Endothelial cell of umbilical vein (primary cell): ENCODE measurements at regions not wholly inside any gene's neighbourhood (a gene's known extent, or its start where the extent isn't known, plus 50 kb on each side); places are given as distances from the start of the nearest gene placed in this dataset.

ENCODE experiments used
- BruUV-seq: library from RNA; stranded (reverse); fragments of 400-500 nt; replicated peaks from 2 replicates; lab custom pipeline; 2021; lab: Mats Ljungman, UMichigan
- CTCF ChIA-PET: fragments of 300-600, 350-600 bp; sonication (Branson Sonifier 250); formaldehyde crosslinking; loops from one replicate; lab custom pipeline; 2021; ENCODE audit warnings: antibody characterized with exemption, inconsistent platforms; lab: Charles Lee
- POLR2A ChIA-PET: fragments of 300-600, 350-600 bp; sonication (Branson Sonifier 250); formaldehyde crosslinking; loops from one replicate; lab custom pipeline; 2021; ENCODE audit warnings: antibody characterized with exemption, inconsistent platforms; lab: Charles Lee
- DNase-seq: peaks from one replicate; pipeline ENCODE4 v3.0.0-alpha.2; 2011; ENCODE audit warnings: low read depth, low spot score
- FAIRE-seq: peaks from 2 replicates; lab custom pipeline; 2011; peaks lifted over from hg19 to GRCh38; lab: Jason Lieb, UNC
- H2AFZ ChIP-seq: 2 replicates; pipeline ENCODE4 v1.6.0; 2012; ENCODE audit warnings: low read depth, low read length, control low read depth, inconsistent platforms
- H3K27ac ChIP-seq: 2 replicates; pipeline ENCODE4 v1.5.1; 2011; ENCODE audit warnings: low read depth, mild to moderate bottlenecking, control low read depth, low read length, moderate library complexity; ENCODE audit not compliant: insufficient read depth
- H3K27me3 ChIP-seq, 2 experiments: 2 replicates each; pipeline versions ENCODE4 v1.6.0 to v1.6.1; 2011; ENCODE audit warnings: low read length in 2 of 2, mixed read lengths in 1 of 2; ENCODE audit not compliant: control insufficient read depth in 2 of 2, insufficient read depth in 2 of 2
- H3K36me3 ChIP-seq, 2 experiments: 2 replicates in 1 of 2; 3 replicates in 1 of 2; pipeline ENCODE4 v1.5.1; 2011; ENCODE audit warnings: low read length in 2 of 2, mild to moderate bottlenecking in 1 of 2, moderate library complexity in 1 of 2; ENCODE audit not compliant: control insufficient read depth in 2 of 2, insufficient read depth in 2 of 2; ENCODE audit errors: extremely low read depth in 1 of 2
- H3K4me1 ChIP-seq: 3 replicates; pipeline ENCODE4 v1.5.1; 2011; ENCODE audit warnings: mild to moderate bottlenecking, low read length; ENCODE audit not compliant: control insufficient read depth, insufficient read depth; ENCODE audit errors: extremely low read depth
- H3K4me2 ChIP-seq: 2 replicates; pipeline ENCODE4 v1.6.1; 2011; ENCODE audit warnings: low read length, control low read depth, mixed read lengths; ENCODE audit not compliant: insufficient read depth
- H3K4me3 ChIP-seq, 3 experiments: fragments of 200-600 bp in 1 of 3; sonication (generic), shearing (Covaris generic) in 1 of 3; replicated peaks in 1 of 3; 2 replicates each; pipeline ENCODE4 v1.5.1; 2011 to 2016; ENCODE audit warnings: control low read depth in 3 of 3, low read length in 3 of 3, mild to moderate bottlenecking in 2 of 3, inconsistent platforms in 1 of 3, low read depth in 1 of 3, moderate library complexity in 1 of 3; ENCODE audit not compliant: insufficient read depth in 1 of 3
- H3K79me2 ChIP-seq: 2 replicates; pipeline ENCODE4 v1.6.0; 2012; ENCODE audit warnings: low read length, inconsistent platforms; ENCODE audit not compliant: control insufficient read depth, insufficient read depth
- H3K9ac ChIP-seq: replicated peaks from 2 replicates; pipeline ENCODE3; 2011; ENCODE audit warnings: low read length, control low read depth; ENCODE audit not compliant: insufficient read depth; ENCODE audit errors: extremely low read depth
- H3K9me1 ChIP-seq: replicated peaks from 3 replicates; pipeline ENCODE4 v1.6.0; 2011; ENCODE audit warnings: mild to moderate bottlenecking, low read length; ENCODE audit not compliant: control insufficient read depth, insufficient read depth; ENCODE audit errors: extremely low read depth
- H3K9me3 ChIP-seq: replicated peaks from 2 replicates; pipeline ENCODE4 v1.5.1; 2012; ENCODE audit warnings: low read length, inconsistent platforms; ENCODE audit not compliant: control insufficient read depth, insufficient read depth
- H4K20me1 ChIP-seq: replicated peaks from 2 replicates; pipeline ENCODE3; 2011; ENCODE audit warnings: mild to moderate bottlenecking, low read length; ENCODE audit not compliant: control insufficient read depth, insufficient read depth; ENCODE audit errors: extremely low read depth
- FOS ChIP-seq: IDR thresholded peaks from 2 replicates; pipeline ENCODE4 v1.6.1; 2011; ENCODE audit warnings: mild to moderate bottlenecking, low read length, moderate library complexity, borderline replicate concordance; ENCODE audit not compliant: insufficient read depth
- JUN ChIP-seq: IDR thresholded peaks from 2 replicates; pipeline ENCODE4 v1.6.1; 2011; ENCODE audit warnings: borderline replicate concordance, low read depth; ENCODE audit not compliant: insufficient read length, insufficient read depth
- MAX ChIP-seq: IDR thresholded peaks from 2 replicates; pipeline ENCODE4 v1.6.1; 2011; ENCODE audit not compliant: insufficient read depth, insufficient read length
- MYC ChIP-seq: IDR thresholded peaks from one replicate; pipeline ENCODE4 v1.6.1; 2011; ENCODE audit warnings: mild to moderate bottlenecking, low read depth, low read length
- POLR2A ChIP-seq: IDR thresholded peaks from 2 replicates; pipeline ENCODE4 v1.6.1; 2012; ENCODE audit warnings: low read depth, mild to moderate bottlenecking, control low read depth, low read length
- POLR2AphosphoS5 ChIP-seq: IDR thresholded peaks from 2 replicates; pipeline ENCODE4 v1.6.1; 2012; ENCODE audit warnings: low read depth, mild to moderate bottlenecking, control low read depth, low read length, moderate library complexity; ENCODE audit not compliant: insufficient read depth
- dilution Hi-C: fragments of 300-500 bp; cut with MboI; formaldehyde crosslinking; loops from one replicate; pipeline ENCODE4 v1.15.0; 2019; ENCODE audit warnings: low sequenced_read_pairs; ENCODE audit not compliant: extremely low pct_ligation_motif_present
- intact Hi-C: fragments of 100-400 bp; cut with micrococcal nuclease; formaldehyde crosslinking; loops from one replicate; pipeline ENCODE4 v1.10.0; 2022

- dilution Hi-C loops = no loop called here
- Histone ChIP-seq H3K27me3 (no peaks in the 10 kb centered on the region), H4K20me1 (no peaks in the 10 kb centered on the region), H3K4me2 (no peak overlapping the region), H3K79me2 (no peaks in the 10 kb centered on the region), H3K36me3 (no peaks in the 10 kb centered on the region), H3K9ac (no peak overlapping the region), H2AFZ (no peak overlapping the region), H3K9me3 (no peaks in the 10 kb centered on the region), H3K4me3 (no peak overlapping the region), H3K9me1 (no peaks in the 10 kb centered on the region), H3K27ac (no peak overlapping the region), H3K4me1 (no peaks in the 10 kb centered on the region)
- FAIRE-seq (no peak), DNase-seq (no peak)
- no TSS peak for BruUV-seq
- intact Hi-C loops = loop anchor here (5.0 kb wide), 1 partner anchor 546 kb away; no protein-coding TSS in a partner anchor
- ChIA-PET POLR2A (no interaction called here), CTCF (interaction anchor here (0.6 to 1.4 kb wide), 4 partner anchors 11 to 193 kb away, joined by 3 to 7 read pairs (median 4); no protein-coding TSS in a partner anchor)
- TF ChIP-seq JUN = no peak
- no peak for TF ChIP-seq POLR2AphosphoS5
- no peak for TF ChIP-seq FOS
- TF ChIP-seq MYC = no peak
- no peak for TF ChIP-seq POLR2A
- TF ChIP-seq MAX = no peak
These were observed 144.5 kb upstream of the SMYD2 start for GRCh38 chr1:214136324-214136919.

- H3K4me1 ChIP-seq = no peaks in the 10 kb centered on the region
- H2AFZ ChIP-seq = no peak overlapping the region
- dilution Hi-C loops (no loop called here), intact Hi-C loops (no loop called here)
- ChIA-PET CTCF (interaction anchor here (0.7 kb wide), 1 partner anchor 436 kb away, joined by 3 read pairs; no protein-coding TSS in a partner anchor), POLR2A (no interaction called here)
- DNase-seq (no peak), FAIRE-seq (no peak)
- H3K4me2 ChIP-seq = no peak overlapping the region
- H3K9me1 ChIP-seq = no peaks in the 10 kb centered on the region
- no peaks in the 10 kb centered on the region for H3K27me3 ChIP-seq
- no peaks in the 10 kb centered on the region for H3K79me2 ChIP-seq
- no peak overlapping the region for H3K27ac ChIP-seq
- TF ChIP-seq MAX = no peak
- no peaks in the 10 kb centered on the region for H3K9me3 ChIP-seq
- no peaks in the 10 kb centered on the region for H3K36me3 ChIP-seq
- no TSS peak for BruUV-seq
- no peak overlapping the region for H3K9ac ChIP-seq
- no peak overlapping the region for H3K4me3 ChIP-seq
- H4K20me1 ChIP-seq = no peaks in the 10 kb centered on the region
These were observed 139.5 kb upstream of the SMYD2 start for GRCh38 chr1:214141486-214141885.
